Mononuclear cell (primary cell): ENCODE measurements at regions not wholly inside any gene's neighbourhood (a gene's known extent, or its start where the extent isn't known, plus 50 kb on each side); places are given as distances from the start of the nearest gene placed in this dataset.
"Not testable (repeated sequence)": the region's sequence is repeated elsewhere in the genome, so short reads cannot be mapped to it uniquely, and the experiment has no call there.

ENCODE experiments used
- H3K27me3 ChIP-seq: 2 replicates; pipeline ENCODE4 v1.6.0; 2011; ENCODE audit warnings: low read length, control low read depth; ENCODE audit not compliant: insufficient read depth
- H3K4me1 ChIP-seq: 2 replicates; pipeline ENCODE4 v1.5.1; 2011; ENCODE audit warnings: mild to moderate bottlenecking, low read length, control low read depth; ENCODE audit not compliant: insufficient read depth
- H3K4me3 ChIP-seq: 2 replicates; pipeline ENCODE4 v1.5.1; 2011; ENCODE audit warnings: mild to moderate bottlenecking, low read length, moderate library complexity
- H3K9me3 ChIP-seq: 2 replicates; pipeline ENCODE4 v1.5.1; 2011; ENCODE audit warnings: low read depth, mild to moderate bottlenecking, control low read depth, low read length

DNA sequence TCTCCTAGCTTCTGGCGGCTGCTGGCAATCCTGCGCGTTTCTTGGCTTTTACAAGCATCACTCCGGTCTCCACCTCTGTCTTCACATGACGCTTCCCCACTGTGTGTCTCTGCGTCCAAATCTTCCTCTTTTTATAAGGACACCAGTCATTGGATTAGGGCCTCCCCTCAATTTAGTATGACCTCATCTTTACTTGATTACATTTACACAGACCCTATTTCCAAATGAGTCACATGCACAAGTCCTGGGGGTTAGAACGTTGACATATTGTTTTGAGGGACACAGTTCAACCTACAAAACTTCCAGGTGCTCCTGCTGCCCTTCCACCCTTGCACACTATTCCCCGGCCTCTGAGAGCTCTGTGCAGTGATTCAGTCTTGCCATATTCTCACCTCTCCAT, 215.3 kb downstream of the OPA1 start:
- no peaks in the 10 kb centered on the region for H3K27me3 ChIP-seq
- no peak overlapping the region for H3K4me3 ChIP-seq
- no peaks in the 10 kb centered on the region for H3K9me3 ChIP-seq
- no peaks in the 10 kb centered on the region for H3K4me1 ChIP-seq

DNA sequence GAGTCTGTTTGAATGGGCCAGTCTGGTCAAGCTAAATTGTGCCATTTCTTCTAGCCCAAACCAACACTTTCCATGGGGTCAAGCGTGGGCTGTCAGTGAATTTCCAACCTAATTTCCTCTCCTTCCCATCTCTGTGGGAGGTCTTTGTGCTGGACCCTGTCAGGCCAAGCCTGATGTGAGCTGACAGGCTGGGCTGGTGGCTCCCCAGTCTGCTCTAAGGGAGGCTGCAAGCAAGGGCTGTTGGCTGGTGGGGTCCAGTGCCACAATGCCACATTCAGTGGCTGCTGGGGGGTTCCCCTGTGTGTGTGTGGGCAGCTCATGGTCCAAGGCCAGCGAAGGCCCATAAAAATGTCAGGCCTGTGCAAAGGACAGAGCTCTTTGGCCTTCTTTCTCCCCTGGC, 216.1 kb downstream of the OPA1 start:
- Histone ChIP-seq H3K4me1 (no peaks in the 10 kb centered on the region), H3K27me3 (no peaks in the 10 kb centered on the region), H3K9me3 (no peaks in the 10 kb centered on the region), H3K4me3 (no peak overlapping the region)

GRCh38 chr3:193812078-193812725, 219.2 kb downstream of the OPA1 start:
- no peaks in the 10 kb centered on the region for H3K4me1 ChIP-seq
- no peaks in the 10 kb centered on the region for H3K27me3 ChIP-seq
- H3K4me3 ChIP-seq: no peak overlapping the region
- no peaks in the 10 kb centered on the region for H3K9me3 ChIP-seq

DNA sequence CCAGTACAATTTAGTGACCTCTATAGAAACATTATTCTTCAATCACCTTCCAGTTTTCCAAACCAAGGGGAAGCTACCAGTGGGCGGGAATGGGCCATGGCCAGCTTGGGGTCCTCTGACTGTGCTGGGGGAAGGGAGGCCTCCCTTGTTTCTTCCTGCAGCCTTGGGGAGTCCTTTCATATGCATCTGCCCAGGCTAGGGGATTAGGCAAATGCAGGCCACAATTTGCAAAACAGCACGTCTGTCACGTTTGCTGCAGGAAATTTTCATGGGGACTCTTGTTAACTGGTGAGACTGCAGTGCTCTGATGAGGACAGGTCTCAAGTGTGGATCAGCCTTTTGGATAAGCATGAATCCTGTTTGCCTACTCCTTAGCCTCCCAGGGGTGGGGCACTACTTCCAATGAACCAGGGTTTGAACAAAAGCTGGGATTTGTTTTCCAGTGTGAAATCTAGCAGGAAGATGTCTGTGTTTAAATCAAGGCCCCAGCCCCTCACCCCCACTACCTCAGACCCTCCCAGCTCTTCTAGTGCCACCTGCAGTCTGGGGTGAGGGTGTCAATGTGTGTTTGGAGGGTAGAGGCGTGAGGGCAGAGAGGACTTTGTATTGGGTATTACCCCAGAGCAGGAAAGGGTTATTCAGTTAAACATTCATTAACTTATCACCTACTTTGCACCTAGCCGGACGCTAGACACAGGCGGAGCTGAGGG, 219.9 kb downstream of the OPA1 start:
- H3K4me3 ChIP-seq: no peak overlapping the region
- H3K9me3 ChIP-seq: no peaks in the 10 kb centered on the region
- no peaks in the 10 kb centered on the region for H3K27me3 ChIP-seq
- H3K4me1 ChIP-seq: no peaks in the 10 kb centered on the region

DNA sequence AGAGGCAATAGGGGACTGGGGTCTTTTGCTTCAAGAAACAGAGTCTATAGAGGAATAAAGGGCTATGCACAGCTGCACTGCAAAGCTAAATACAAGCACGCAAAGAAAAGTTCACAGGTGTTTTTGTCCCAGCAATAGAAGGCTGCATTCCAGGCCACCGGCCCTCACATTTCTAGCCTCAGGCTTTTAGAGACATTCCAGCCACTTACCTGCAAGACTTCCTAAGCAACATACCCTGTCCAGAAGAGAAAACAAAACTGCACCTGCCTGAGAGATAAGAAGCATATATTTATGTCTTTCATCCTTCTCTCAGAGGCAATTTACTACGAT, 220.5 kb downstream of the OPA1 start:
- H3K4me3 ChIP-seq: no peak overlapping the region
- H3K4me1 ChIP-seq: no peaks in the 10 kb centered on the region
- H3K9me3 ChIP-seq: no peaks in the 10 kb centered on the region
- no peaks in the 10 kb centered on the region for H3K27me3 ChIP-seq

DNA sequence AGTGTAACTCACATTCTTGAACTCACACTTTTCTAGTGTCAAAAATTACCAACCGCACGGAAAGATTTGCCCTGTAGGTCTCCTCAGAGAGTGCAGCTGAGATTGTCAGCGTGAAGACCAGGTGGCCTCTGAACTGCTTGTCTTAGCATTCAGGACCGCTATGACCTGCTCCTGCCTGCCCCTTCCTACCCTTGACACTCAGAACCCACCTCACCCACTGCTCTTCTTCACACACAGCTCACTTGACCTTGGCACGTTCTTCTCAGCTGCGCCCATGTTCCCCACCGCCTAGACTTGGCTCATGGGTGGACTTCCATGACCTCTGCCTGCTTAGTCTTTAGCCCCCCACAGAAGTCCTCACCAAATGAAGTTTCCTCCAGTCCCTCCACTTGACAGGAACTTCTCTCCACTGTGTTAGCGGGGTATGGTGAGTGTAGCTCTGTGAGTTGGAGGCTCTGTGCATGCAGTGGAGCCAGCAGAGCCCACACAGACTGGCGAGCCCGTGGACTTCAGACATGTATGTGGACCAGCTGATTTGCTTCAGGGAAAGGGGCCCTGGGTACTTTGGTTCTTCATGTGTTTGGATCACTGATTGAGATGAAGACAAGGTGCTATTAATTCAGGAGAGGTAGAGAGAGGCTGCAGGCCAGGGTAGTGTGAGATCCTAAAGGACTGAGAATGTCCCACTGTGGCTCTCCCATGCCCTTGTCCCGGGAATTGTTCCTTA, 221.3 kb downstream of the OPA1 start:
- Histone ChIP-seq H3K4me3 (no peak overlapping the region), H3K4me1 (no peaks in the 10 kb centered on the region), H3K9me3 (no peaks in the 10 kb centered on the region), H3K27me3 (no peaks in the 10 kb centered on the region)

GRCh38 chr3:193815246-193816027, 222.4 kb downstream of the OPA1 start:
- Histone ChIP-seq H3K9me3 (no peaks in the 10 kb centered on the region), H3K4me1 (no peaks in the 10 kb centered on the region), H3K4me3 (no peak overlapping the region), H3K27me3 (no peaks in the 10 kb centered on the region)

DNA sequence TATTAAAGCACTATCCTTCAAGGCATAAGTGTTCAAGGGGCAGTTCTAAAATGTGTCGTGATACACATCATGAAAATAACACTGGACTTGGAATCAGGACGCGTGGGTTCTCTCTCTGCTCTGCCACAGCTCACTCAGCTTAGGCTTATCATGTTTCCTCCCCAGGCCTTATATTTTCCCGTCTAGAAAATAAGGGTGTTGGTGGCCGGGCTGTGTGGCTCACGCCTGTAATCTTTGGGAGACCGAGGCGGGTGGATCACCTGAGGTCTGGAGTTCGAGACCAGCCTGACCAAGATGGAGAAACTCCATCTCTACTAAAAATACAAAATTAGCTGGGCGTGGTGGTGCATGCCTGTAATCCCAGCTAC, 223.0 kb downstream of the OPA1 start:
- Histone ChIP-seq H3K4me1 (no peaks in the 10 kb centered on the region), H3K27me3 (no peaks in the 10 kb centered on the region)

GRCh38 chr3:193816656-193817311, 223.8 kb downstream of the OPA1 start:
- H3K4me3 ChIP-seq: no peak overlapping the region
- no peaks in the 10 kb centered on the region for H3K27me3 ChIP-seq
- H3K4me1 ChIP-seq: no peaks in the 10 kb centered on the region
- no peaks in the 10 kb centered on the region for H3K9me3 ChIP-seq

More for the DNA sequence above, 223.0 kb downstream of the OPA1 start:
- H3K4me3 ChIP-seq: no peak overlapping the region
- H3K9me3 ChIP-seq: no peaks in the 10 kb centered on the region

DNA sequence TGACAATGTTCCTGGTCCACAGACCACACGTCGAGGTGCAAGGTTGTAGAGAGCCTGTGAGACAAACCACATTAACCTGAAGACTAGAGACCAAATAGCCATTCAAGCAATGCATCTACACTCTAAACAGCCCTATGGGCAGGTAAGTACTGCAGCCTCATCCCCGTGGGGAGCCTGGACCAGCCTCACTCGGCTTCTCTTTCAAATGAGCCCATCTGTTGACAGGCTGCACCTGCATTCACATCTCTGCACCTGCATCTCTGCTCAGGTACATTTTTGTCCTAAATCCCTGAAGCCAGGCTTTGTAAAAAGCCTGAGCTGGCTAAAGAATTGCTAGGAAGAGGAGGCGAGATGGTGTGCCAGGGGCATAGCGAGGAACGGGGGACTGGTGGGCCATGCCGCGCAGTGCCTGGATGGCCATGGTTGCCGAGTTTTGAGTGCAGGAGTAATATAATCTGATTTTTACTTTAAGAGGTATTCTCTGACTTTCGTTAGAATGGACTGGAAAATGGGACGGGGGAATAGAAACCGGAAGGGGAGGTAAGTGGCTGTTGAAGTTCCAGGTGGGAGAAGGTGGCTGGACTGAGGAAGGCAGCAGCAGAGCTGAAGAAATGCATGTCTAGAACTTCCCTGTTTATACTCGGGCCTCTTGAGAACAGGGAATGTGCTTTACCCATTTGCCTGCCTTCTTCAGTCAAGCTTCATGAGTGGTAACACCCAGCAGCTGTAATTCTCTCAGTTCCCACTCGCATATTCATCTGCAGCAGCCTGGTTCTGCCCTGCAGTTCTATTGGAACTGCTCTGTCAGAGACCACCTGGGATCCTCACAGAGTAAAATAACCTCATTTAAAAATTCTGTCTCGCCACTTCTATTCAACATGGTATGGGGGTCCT, 226.4 kb downstream of the OPA1 start:
- no peaks in the 10 kb centered on the region for H3K9me3 ChIP-seq
- H3K27me3 ChIP-seq: no peaks in the 10 kb centered on the region
- no peak overlapping the region for H3K4me3 ChIP-seq
- no peaks in the 10 kb centered on the region for H3K4me1 ChIP-seq

- no peaks in the 10 kb centered on the region for H3K27me3 ChIP-seq
- H3K4me1 ChIP-seq: no peaks in the 10 kb centered on the region
- no peak overlapping the region for H3K4me3 ChIP-seq
- H3K9me3 ChIP-seq: no peaks in the 10 kb centered on the region
Measured at GRCh38 chr3:193821151-193821668, 228.2 kb downstream of the OPA1 start.

- H3K4me3 ChIP-seq: no peak overlapping the region
- no peaks in the 10 kb centered on the region for H3K27me3 ChIP-seq
- no peaks in the 10 kb centered on the region for H3K9me3 ChIP-seq
- H3K4me1 ChIP-seq: no peaks in the 10 kb centered on the region
Measured at GRCh38 chr3:193822492-193823212, 229.6 kb downstream of the OPA1 start.

DNA sequence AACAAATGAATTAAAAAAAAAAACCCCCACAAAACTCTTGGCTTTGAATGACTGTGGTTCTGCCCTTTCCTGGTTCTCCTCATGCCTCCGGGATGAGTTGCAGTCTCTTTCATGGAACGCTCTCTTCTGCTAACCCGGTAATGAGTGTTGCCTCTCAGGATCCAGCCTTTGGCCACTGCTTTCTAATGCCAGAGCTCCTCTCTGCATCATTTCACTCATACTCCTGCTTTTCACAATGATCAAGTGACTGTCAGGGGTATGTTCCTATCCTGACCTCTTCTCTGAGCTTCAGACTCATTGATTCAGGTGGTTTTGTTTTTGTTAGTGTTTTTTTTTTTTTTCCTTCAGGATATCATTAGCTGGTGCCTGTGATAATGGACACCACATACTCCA, 230.2 kb downstream of the OPA1 start:
- H3K4me3 ChIP-seq, H3K27me3 ChIP-seq, H3K4me1 ChIP-seq, H3K9me3 ChIP-seq: not testable (repeated sequence)
